OCI-LY1 (cell line): ENCODE measurements at regions not wholly inside any gene's neighbourhood (a gene's known extent, or its start where the extent isn't known, plus 50 kb on each side); places are given as distances from the start of the nearest gene placed in this dataset.
"Not testable (repeated sequence)": the region's sequence is repeated elsewhere in the genome, so short reads cannot be mapped to it uniquely, and the experiment has no call there.

Experiments
- H2AFZ ChIP-seq: fragments of 200-600 bp; sonication (generic), shearing (Covaris generic); 2 replicates; pipeline ENCODE4 v1.6.0; 2014; ENCODE audit warnings: antibody characterized with exemption, mild to moderate bottlenecking, low read length
- H3F3A ChIP-seq: fragments of 200-600 bp; sonication (generic), shearing (Covaris generic); 2 replicates; pipeline ENCODE4 v1.6.0; 2014; ENCODE audit warnings: mild to moderate bottlenecking, antibody characterized with exemption, low read length, moderate library complexity; ENCODE audit not compliant: insufficient read depth
- H3K27ac ChIP-seq: fragments of 200-600 bp; sonication (generic); 2 replicates; pipeline ENCODE4 v1.5.1; 2014; ENCODE audit warnings: low read length, mixed run types, mild to moderate bottlenecking, low read depth; ENCODE audit not compliant: poor library complexity, severe bottlenecking
- H3K27me3 ChIP-seq: fragments of 200-600 bp; sonication (generic); 2 replicates; pipeline ENCODE4 v1.6.0; 2014; ENCODE audit warnings: antibody characterized with exemption, mild to moderate bottlenecking, low read length, moderate library complexity; ENCODE audit not compliant: insufficient read depth
- H3K36me3 ChIP-seq: fragments of 200-600 bp; sonication (generic); 2 replicates; pipeline ENCODE4 v1.6.1; 2014; ENCODE audit warnings: mild to moderate bottlenecking, antibody characterized with exemption, low read length, moderate library complexity, mixed read lengths; ENCODE audit not compliant: insufficient read depth
- H3K4me1 ChIP-seq: fragments of 200-600 bp; sonication (generic); 2 replicates; pipeline ENCODE4 v1.5.1; 2014; ENCODE audit warnings: mild to moderate bottlenecking, low read length, moderate library complexity; ENCODE audit not compliant: insufficient read depth, severe bottlenecking
- H3K4me2 ChIP-seq: fragments of 200-600 bp; sonication (generic), shearing (Covaris generic); 2 replicates; pipeline ENCODE4 v1.6.1; 2014; ENCODE audit warnings: low read length
- H3K4me3 ChIP-seq: fragments of 200-600 bp; sonication (generic); 2 replicates; pipeline ENCODE4 v1.5.1; 2014; ENCODE audit warnings: low read length, low read depth, mild to moderate bottlenecking, mixed read lengths; ENCODE audit not compliant: poor library complexity, severe bottlenecking
- H3K79me2 ChIP-seq: fragments of 200-600 bp; shearing (Covaris generic); 2 replicates; pipeline ENCODE4 v1.6.1; 2016; ENCODE audit warnings: mixed run types, low read length, mixed read lengths; ENCODE audit not compliant: insufficient read depth
- H3K9ac ChIP-seq: fragments of 200-600 bp; sonication (generic), shearing (Covaris generic); 2 replicates; pipeline ENCODE4 v1.6.1; 2014; ENCODE audit warnings: mild to moderate bottlenecking, low read length, mixed read lengths
- H3K9me2 ChIP-seq: fragments of 200-600 bp; sonication (generic), shearing (Covaris generic); 2 replicates; pipeline ENCODE4 v1.6.1; 2014; ENCODE audit warnings: low read depth, mild to moderate bottlenecking, low read length, mixed read lengths
- H3K9me3 ChIP-seq: fragments of 200-600 bp; shearing (Covaris generic); 2 replicates; pipeline ENCODE4 v1.6.1; 2014; ENCODE audit warnings: low read length, mixed read lengths
- H4K20me1 ChIP-seq: fragments of 200-600 bp; sonication (generic), shearing (Covaris generic); 2 replicates; pipeline ENCODE4 v1.6.0; 2016; ENCODE audit warnings: mild to moderate bottlenecking, low read length; ENCODE audit not compliant: insufficient read depth
- CTCF ChIP-seq: fragments of 200-600 bp; sonication (generic), shearing (Covaris generic); IDR thresholded peaks from 2 replicates; pipeline ENCODE4 v1.5.1; 2017; ENCODE audit warnings: mild to moderate bottlenecking, antibody characterized with exemption, low read length, moderate library complexity, mixed read lengths
- EZH2 ChIP-seq: fragments of 200-600 bp; sonication (generic), shearing (Covaris generic); IDR thresholded peaks from 2 replicates; pipeline ENCODE4 v1.8.0; 2017; ENCODE audit warnings: borderline replicate concordance, mixed run types, mild to moderate bottlenecking, antibody characterized with exemption, low read length, moderate library complexity, mixed read lengths

GRCh38 chr5:118468085-118468484 lies 520.3 kb downstream of the DTWD2 start:
- H3K79me2 ChIP-seq, result no peaks in the 10 kb centered on the region
- no peaks in the 10 kb centered on the region for H3K9me3 ChIP-seq
- H3K27me3 ChIP-seq, result no peaks in the 10 kb centered on the region
- no peaks in the 10 kb centered on the region for H3K9me2 ChIP-seq
- no peaks in the 10 kb centered on the region for H3K36me3 ChIP-seq
- no peaks in the 10 kb centered on the region for H3K4me1 ChIP-seq
- TF ChIP-seq CTCF, result no peak
- no peak for TF ChIP-seq EZH2
- no peak overlapping the region for H3K27ac ChIP-seq
- no peaks in the 10 kb centered on the region for H4K20me1 ChIP-seq
- no peak overlapping the region for H3K4me3 ChIP-seq
- H3K4me2 ChIP-seq, result no peak overlapping the region
- H2AFZ ChIP-seq, result no peak overlapping the region
- H3K9ac ChIP-seq, result no peak overlapping the region
- no peaks in the 10 kb centered on the region for H3F3A ChIP-seq

GRCh38 chr5:118467103-118467502 lies 521.2 kb downstream of the DTWD2 start:
- no peaks in the 10 kb centered on the region for H3K9me2 ChIP-seq
- no peak overlapping the region for H3K4me2 ChIP-seq
- TF ChIP-seq EZH2 (no peak), CTCF (no peak)
- H2AFZ ChIP-seq, result no peak overlapping the region
- H4K20me1 ChIP-seq, result no peaks in the 10 kb centered on the region
- no peaks in the 10 kb centered on the region for H3F3A ChIP-seq
- H3K27me3 ChIP-seq, result no peaks in the 10 kb centered on the region
- no peaks in the 10 kb centered on the region for H3K9me3 ChIP-seq
- H3K4me3 ChIP-seq, result no peak overlapping the region
- no peaks in the 10 kb centered on the region for H3K79me2 ChIP-seq
- H3K9ac ChIP-seq, result no peak overlapping the region
- no peaks in the 10 kb centered on the region for H3K36me3 ChIP-seq
- no peak overlapping the region for H3K27ac ChIP-seq
- H3K4me1 ChIP-seq, result no peaks in the 10 kb centered on the region

GRCh38 chr5:118466418-118466817 lies 521.9 kb downstream of the DTWD2 start:
- Histone ChIP-seq H3K27me3 (no peaks in the 10 kb centered on the region), H3K9ac (no peak overlapping the region), H3K4me2 (no peak overlapping the region), H3K4me3 (no peak overlapping the region), H3K9me3 (no peaks in the 10 kb centered on the region), H3K27ac (no peak overlapping the region), H3K36me3 (no peaks in the 10 kb centered on the region), H2AFZ (no peak overlapping the region), H3K4me1 (no peaks in the 10 kb centered on the region), H4K20me1 (no peaks in the 10 kb centered on the region), H3K9me2 (no peaks in the 10 kb centered on the region), H3F3A (no peaks in the 10 kb centered on the region), H3K79me2 (no peaks in the 10 kb centered on the region)
- TF ChIP-seq EZH2 (no peak), CTCF (no peak)

GRCh38 chr5:118462276-118462675 lies 526.1 kb downstream of the DTWD2 start:
- not testable (repeated sequence) for H3K36me3 ChIP-seq, H3K4me3 ChIP-seq

More at GRCh38 chr5:118462276-118462675, 526.1 kb downstream of the DTWD2 start:
- not testable (repeated sequence) for H3K4me2 ChIP-seq, H3K79me2 ChIP-seq, H3K4me1 ChIP-seq, H4K20me1 ChIP-seq, H3K9ac ChIP-seq, H3K9me3 ChIP-seq, H3K27ac ChIP-seq, H3F3A ChIP-seq, H2AFZ ChIP-seq, H3K9me2 ChIP-seq, H3K27me3 ChIP-seq
